ENCODE measurements at regions not wholly inside any gene's neighbourhood (a gene's known extent, or its start where the extent isn't known, plus 50 kb on each side); places are given as distances from the start of the nearest gene placed in this dataset.

GRCh38 chr11:122199661-122200060, 83.6 kb upstream of the BLID start:
- TF ChIP-seq CREB1 (CRISPR knock-in tag; IDR thresholded peaks at IDR 0.05): no peak
- no peak for TF ChIP-seq ERG (CRISPR knock-in tag; IDR thresholded peaks at IDR 0.05)
- TF ChIP-seq CTCF (IDR thresholded peaks at IDR 0.05): no peak
- TF ChIP-seq ATF3 (CRISPR knock-in tag; conservative IDR thresholded peaks at IDR 0.05): no peak
- TF ChIP-seq SP1 (CRISPR knock-in tag; conservative IDR thresholded peaks at IDR 0.05): no peak
- no peak for TF ChIP-seq FOXK1 (CRISPR knock-in tag; IDR thresholded peaks at IDR 0.05)
- TF ChIP-seq TEAD4 (CRISPR knock-in tag; IDR thresholded peaks at IDR 0.05): no peak
- no peak for TF ChIP-seq SMAD4 (CRISPR knock-in tag; IDR thresholded peaks at IDR 0.05)
- TF ChIP-seq NR3C1 (CRISPR knock-in tag; conservative IDR thresholded peaks at IDR 0.05; ENCODE audit: low read depth): no peak
- TF ChIP-seq JUN (CRISPR knock-in tag; IDR thresholded peaks at IDR 0.05): no peak
- no peak for TF ChIP-seq ZNF219 (CRISPR knock-in tag; IDR thresholded peaks at IDR 0.05; ENCODE audit: borderline replicate concordance)
- TF ChIP-seq ESRRA (CRISPR knock-in tag; IDR thresholded peaks at IDR 0.05; ENCODE audit: borderline replicate concordance): no peak
- TF ChIP-seq ATF6 (CRISPR knock-in tag; IDR thresholded peaks at IDR 0.05): no peak

Data from WTC11 (cell line).